ENCODE measurements at regions not wholly inside any gene's neighbourhood (a gene's known extent, or its start where the extent isn't known, plus 50 kb on each side); places are given as distances from the start of the nearest gene placed in this dataset.

GRCh38 chr11:106426696-106427095, 349.2 kb downstream of the AASDHPPT start:
- TF ChIP-seq CTCF (IDR thresholded peaks at IDR 0.05; ENCODE audit: extremely low read depth in 1 of 2, insufficient read depth in 1 of 2, low read depth in 1 of 2, low read length in 2 of 2) (no peak), POLR2A (IDR thresholded peaks at IDR 0.05; ENCODE audit: low read depth, low read length) (no peak), POLR2AphosphoS5 (IDR thresholded peaks at IDR 0.05; ENCODE audit: insufficient read depth, low read depth, low read length) (no peak), JUN (IDR thresholded peaks at IDR 0.05; ENCODE audit: borderline replicate concordance, insufficient read depth, insufficient read length, low read depth) (no peak)

Measured in endothelial cell of umbilical vein (primary cell).